LNCaP clone FGC (cell line): ENCODE measurements at regions not wholly inside any gene's neighbourhood (a gene's known extent, or its start where the extent isn't known, plus 50 kb on each side); places are given as distances from the start of the nearest gene placed in this dataset.

Experiments
- DNase-seq: peaks from one replicate; pipeline ENCODE4 v3.0.0-alpha.2; 2011; ENCODE audit warnings: low read depth
- H3K4me3 ChIP-seq: 2 replicates; pipeline ENCODE4 v1.5.1; 2011; ENCODE audit warnings: mild to moderate bottlenecking, low read depth, low read length, control low read depth
- TF ChIP-seq, protein P1 (sequence below): IDR thresholded peaks from 2 replicates; pipeline ENCODE4 v1.5.1; 2012; ENCODE audit warnings: mild to moderate bottlenecking; ENCODE audit not compliant: control insufficient read depth, insufficient read depth; ENCODE audit errors: extremely low read depth

DNA sequence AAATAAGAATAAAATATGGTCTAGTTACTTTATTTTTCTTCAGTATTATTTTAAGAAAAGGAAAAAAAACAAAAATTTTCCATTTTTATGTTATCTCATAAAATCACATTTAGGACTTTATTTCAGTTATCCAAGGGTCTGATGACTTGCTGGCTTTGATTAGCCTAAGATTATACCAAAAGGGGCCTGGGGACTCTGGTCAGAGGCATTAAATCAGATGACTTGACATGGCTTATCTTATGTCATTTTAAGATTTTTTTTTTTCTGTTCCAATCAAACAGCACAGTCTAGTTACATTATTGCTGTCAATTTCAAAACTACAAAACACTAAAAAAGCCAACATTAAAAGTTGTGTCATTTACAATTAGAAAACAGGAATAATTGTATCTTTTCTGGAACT, 725.4 kb upstream of the NR2F2 start:
- TF ChIP-seq, protein P1, sequence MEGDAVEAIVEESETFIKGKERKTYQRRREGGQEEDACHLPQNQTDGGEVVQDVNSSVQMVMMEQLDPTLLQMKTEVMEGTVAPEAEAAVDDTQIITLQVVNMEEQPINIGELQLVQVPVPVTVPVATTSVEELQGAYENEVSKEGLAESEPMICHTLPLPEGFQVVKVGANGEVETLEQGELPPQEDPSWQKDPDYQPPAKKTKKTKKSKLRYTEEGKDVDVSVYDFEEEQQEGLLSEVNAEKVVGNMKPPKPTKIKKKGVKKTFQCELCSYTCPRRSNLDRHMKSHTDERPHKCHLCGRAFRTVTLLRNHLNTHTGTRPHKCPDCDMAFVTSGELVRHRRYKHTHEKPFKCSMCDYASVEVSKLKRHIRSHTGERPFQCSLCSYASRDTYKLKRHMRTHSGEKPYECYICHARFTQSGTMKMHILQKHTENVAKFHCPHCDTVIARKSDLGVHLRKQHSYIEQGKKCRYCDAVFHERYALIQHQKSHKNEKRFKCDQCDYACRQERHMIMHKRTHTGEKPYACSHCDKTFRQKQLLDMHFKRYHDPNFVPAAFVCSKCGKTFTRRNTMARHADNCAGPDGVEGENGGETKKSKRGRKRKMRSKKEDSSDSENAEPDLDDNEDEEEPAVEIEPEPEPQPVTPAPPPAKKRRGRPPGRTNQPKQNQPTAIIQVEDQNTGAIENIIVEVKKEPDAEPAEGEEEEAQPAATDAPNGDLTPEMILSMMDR = no peak
- no peak overlapping the region for H3K4me3 ChIP-seq
- no peak for DNase-seq

- no peak for DNase-seq
- TF ChIP-seq, protein P1 = no peak
- H3K4me3 ChIP-seq = no peak overlapping the region
Observed at GRCh38 chr15:95606551-95606950, 723.9 kb upstream of the NR2F2 start.

DNA sequence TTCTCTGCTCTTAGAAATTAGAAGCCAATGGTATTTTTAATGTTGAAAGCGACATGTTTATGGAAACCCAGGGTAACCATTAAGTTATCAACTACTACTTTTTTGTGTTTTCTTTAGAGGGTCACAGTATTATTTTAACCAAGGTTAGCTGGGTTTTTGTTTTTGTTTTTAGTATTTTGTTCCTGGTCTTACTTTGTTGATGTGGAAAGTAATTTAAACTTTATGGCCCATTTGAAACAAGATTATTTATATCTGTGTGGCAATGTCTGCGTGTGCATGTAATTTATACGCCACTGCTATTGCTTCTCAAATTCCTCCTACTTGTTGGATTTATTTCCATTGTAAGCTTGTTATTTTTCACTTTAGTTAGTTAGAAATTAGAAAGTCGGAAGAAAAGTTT, 722.1 kb upstream of the NR2F2 start:
- DNase-seq = no peak
- TF ChIP-seq, protein P1 = no peak
- H3K4me3 ChIP-seq = no peak overlapping the region

- TF ChIP-seq, protein P1 = no peak
- no peak for DNase-seq
- H3K4me3 ChIP-seq = no peak overlapping the region
Observed at GRCh38 chr15:95609096-95609495, 721.4 kb upstream of the NR2F2 start.

DNA sequence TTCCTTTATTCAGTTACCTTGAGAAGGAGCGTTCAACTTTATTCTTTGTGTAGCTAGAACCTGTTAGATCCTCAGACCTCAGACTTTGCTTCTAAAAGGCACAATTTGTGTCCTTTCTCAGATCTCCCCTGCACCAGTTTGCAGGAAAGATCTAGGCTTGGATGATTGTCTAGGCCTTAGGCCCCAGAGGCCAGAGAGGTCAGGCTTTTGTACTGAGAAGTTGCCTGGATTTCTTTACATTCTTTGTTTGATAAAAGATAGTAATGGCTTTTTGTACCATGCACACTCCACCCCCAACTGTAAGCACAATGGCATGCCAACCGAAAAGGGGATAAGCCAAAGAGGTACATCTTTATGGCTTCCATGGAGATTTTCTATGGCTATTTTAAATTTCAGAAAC, 719.6 kb upstream of the NR2F2 start:
- H3K4me3 ChIP-seq = no peak overlapping the region
- TF ChIP-seq, protein P1 = no peak
- DNase-seq = no peak

DNA sequence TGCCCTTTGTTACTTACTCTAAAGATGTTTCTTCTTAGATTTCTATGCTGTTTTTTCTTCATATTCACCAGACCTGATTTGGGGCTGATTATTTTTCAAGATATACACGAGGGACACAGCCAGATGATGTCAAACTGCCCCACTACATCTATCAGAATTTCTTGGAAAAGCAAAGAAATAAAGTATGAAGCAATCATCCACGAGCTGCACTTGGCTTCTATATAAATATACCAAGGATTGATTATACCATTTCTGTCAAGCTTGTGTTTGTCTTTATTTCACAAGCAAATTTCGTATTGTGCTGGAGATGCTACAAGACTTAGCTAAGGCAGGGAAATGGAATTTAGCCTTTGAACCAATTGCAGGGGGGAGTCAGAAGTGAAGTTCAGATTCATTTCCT, 715.1 kb upstream of the NR2F2 start:
- TF ChIP-seq, protein P1 = no peak
- no peak for DNase-seq
- H3K4me3 ChIP-seq = no peak overlapping the region

DNA sequence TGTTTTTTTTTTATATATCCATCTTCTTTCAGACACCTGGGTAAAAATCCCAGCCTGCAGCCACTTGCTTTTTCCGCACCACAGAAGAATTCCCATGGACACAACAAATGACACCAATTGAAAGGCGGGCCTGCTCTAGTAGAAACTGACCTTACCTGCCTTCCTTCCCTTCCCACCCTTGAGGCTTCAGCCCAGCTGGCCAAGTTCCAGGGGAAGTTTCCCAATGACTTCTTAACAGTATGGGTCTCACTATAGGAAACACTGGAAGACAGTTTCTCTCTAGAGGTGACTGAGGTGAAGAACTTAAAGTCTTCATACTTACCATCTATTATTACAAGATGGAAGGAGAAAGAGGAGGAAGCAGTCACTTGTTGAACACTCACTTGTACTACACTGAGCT, 714.2 kb upstream of the NR2F2 start:
- TF ChIP-seq, protein P1 = no peak
- DNase-seq = no peak
- no peak overlapping the region for H3K4me3 ChIP-seq
